BLaER1 treated with 17β-estradiol and CSF1 and Interleukin-3, amounts not matched to agents 10 nM and 100 nM (cell line): ENCODE measurements at regions not wholly inside any gene's neighbourhood (a gene's known extent, or its start where the extent isn't known, plus 50 kb on each side); places are given as distances from the start of the nearest gene placed in this dataset.

Source experiments
- H3K27ac ChIP-seq, 11 experiments: shearing (Covaris generic); formaldehyde crosslinking; 2 replicates each; pipeline ENCODE4 v1.8.1; 2022
- H3K27me3 ChIP-seq, 11 experiments: shearing (Covaris generic); formaldehyde crosslinking; 2 replicates each; pipeline ENCODE4 v1.8.1; 2022
- H3K36me3 ChIP-seq, 11 experiments: shearing (Covaris generic); formaldehyde crosslinking; 2 replicates each; pipeline ENCODE4 v1.8.1; 2022
- H3K4me1 ChIP-seq, 10 experiments: shearing (Covaris generic); formaldehyde crosslinking; 2 replicates each; pipeline ENCODE4 v1.8.1; 2022
- H3K4me2 ChIP-seq, 11 experiments: shearing (Covaris generic); formaldehyde crosslinking; 2 replicates each; pipeline ENCODE4 v1.8.1; 2022
- H3K4me3 ChIP-seq, 10 experiments: shearing (Covaris generic); formaldehyde crosslinking; 2 replicates each; pipeline ENCODE4 v1.8.1; 2022
- H3K9ac ChIP-seq, 11 experiments: shearing (Covaris generic); formaldehyde crosslinking; 2 replicates each; pipeline ENCODE4 v1.8.1; 2022
- H3K9me3 ChIP-seq, 11 experiments: shearing (Covaris generic); formaldehyde crosslinking; replicated peaks in 1 of 11; 2 replicates each; pipeline ENCODE4 v1.8.1; 2022
- H4K20me1 ChIP-seq, 11 experiments: shearing (Covaris generic); formaldehyde crosslinking; 2 replicates each; pipeline ENCODE4 v1.8.1; 2022
- Cebpa-rat ChIP-seq, 11 experiments: shearing (Covaris generic); IDR thresholded peaks; 2 replicates each; pipeline ENCODE4 v1.8.1; 2022

DNA sequence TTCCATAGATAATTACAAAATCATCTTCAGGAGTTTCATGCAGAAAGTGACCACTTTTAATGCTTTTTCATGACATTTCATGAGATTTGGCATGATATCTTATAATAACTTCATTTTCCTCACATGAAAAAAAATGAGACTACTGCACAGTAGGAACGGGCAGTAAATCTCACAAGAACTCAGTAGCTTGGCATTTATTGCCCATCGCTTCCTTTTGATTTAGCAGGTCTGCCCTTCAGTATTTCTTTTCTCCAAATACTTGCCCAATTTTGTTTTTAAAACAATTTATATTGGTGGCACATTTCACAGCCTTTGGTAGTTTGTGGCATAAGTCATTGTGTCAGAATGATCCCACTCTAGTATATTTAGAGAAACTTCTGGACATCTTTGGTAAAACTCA, 711.8 kb upstream of the CHD1 start:
- Histone ChIP-seq H3K4me2 (no peak overlapping the region), H3K27ac (no peak overlapping the region), H3K27me3 (no peaks in the 10 kb centered on the region), H3K9me3 (peaks cover 0 to 6% (median 0%) of the 10 kb centered on the region in 11 experiments; a peak in 1 of 22 replicates), H3K4me3 (no peak overlapping the region), H4K20me1 (no peaks in the 10 kb centered on the region), H3K9ac (no peak overlapping the region), H3K36me3 (no peaks in the 10 kb centered on the region), H3K4me1 (no peaks in the 10 kb centered on the region)
- TF ChIP-seq Cebpa-rat (IDR thresholded peaks at IDR 0.05), result no peak

GRCh38 chr5:99639905-99640304, 711.1 kb upstream of the CHD1 start:
- Histone ChIP-seq H3K9ac (no peak overlapping the region), H3K36me3 (no peaks in the 10 kb centered on the region), H3K27ac (no peak overlapping the region), H4K20me1 (no peaks in the 10 kb centered on the region), H3K4me3 (no peak overlapping the region), H3K4me2 (no peak overlapping the region), H3K4me1 (no peaks in the 10 kb centered on the region), H3K27me3 (no peaks in the 10 kb centered on the region), H3K9me3 (peaks cover 0 to 6% (median 0%) of the 10 kb centered on the region in 11 experiments; a peak in 1 of 22 replicates)
- no peak for TF ChIP-seq Cebpa-rat (IDR thresholded peaks at IDR 0.05)

DNA sequence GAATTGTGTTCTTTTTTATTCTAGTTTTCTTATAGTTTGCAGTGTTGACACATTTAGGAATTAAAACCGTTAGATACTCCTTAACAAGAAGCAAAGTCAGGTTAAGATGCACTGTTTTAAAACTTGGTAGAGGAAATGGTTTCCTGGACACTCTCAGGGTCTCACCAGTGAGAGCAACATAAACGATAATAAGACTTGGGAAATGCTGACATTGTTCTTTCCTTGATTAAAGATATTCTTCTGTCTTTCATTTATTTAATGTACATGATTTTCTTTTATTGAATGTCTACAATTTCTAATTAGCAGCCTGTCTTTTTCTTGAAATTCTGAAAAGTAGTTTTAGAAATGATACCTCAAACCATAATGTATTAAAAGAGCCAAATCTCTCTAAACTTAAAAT, 707.9 kb upstream of the CHD1 start:
- Histone ChIP-seq H3K9ac (no peak overlapping the region), H3K4me3 (no peak overlapping the region), H3K27me3 (no peaks in the 10 kb centered on the region), H3K36me3 (no peaks in the 10 kb centered on the region), H3K9me3 (no peaks in the 10 kb centered on the region), H3K27ac (no peak overlapping the region), H3K4me2 (no peak overlapping the region), H4K20me1 (no peaks in the 10 kb centered on the region), H3K4me1 (no peaks in the 10 kb centered on the region)
- TF ChIP-seq Cebpa-rat (IDR thresholded peaks at IDR 0.05), result no peak

- H3K4me2 ChIP-seq, result peak overlapping the region in 9 of 11 experiments; percentile 35 to 72 (median 60); a peak in 18 of 22 replicates
Observed at GRCh38 chr5:99621772-99622681, 693.2 kb upstream of the CHD1 start.

GRCh38 chr5:99617335-99617734, 688.5 kb upstream of the CHD1 start:
- Histone ChIP-seq H3K4me3 (no peak overlapping the region), H3K27ac (no peak overlapping the region), H3K4me1 (peaks cover 0 to 17% (median 8%) of the 10 kb centered on the region in 10 experiments; a peak in 19 of 20 replicates), H3K9me3 (no peaks in the 10 kb centered on the region), H3K36me3 (no peaks in the 10 kb centered on the region), H3K9ac (no peak overlapping the region), H4K20me1 (no peaks in the 10 kb centered on the region), H3K27me3 (no peaks in the 10 kb centered on the region), H3K4me2 (no peak overlapping the region)
- TF ChIP-seq Cebpa-rat (IDR thresholded peaks at IDR 0.05), result no peak

More at GRCh38 chr5:99621772-99622681, 693.2 kb upstream of the CHD1 start:
- Histone ChIP-seq H3K27me3 (no peaks in the 10 kb centered on the region), H3K9ac (no peak overlapping the region), H3K27ac (peak overlapping the region in 2 of 11 experiments; percentile 7 to 22; a peak in 1 of 22 replicates), H3K36me3 (no peaks in the 10 kb centered on the region), H3K4me3 (no peak overlapping the region), H4K20me1 (no peaks in the 10 kb centered on the region), H3K4me1 (peaks cover 0 to 11% (median 10%) of the 10 kb centered on the region in 10 experiments; a peak in 15 of 20 replicates), H3K9me3 (peaks cover 0 to 18% (median 11%) of the 10 kb centered on the region in 11 experiments; a peak in 15 of 22 replicates)
- no peak for TF ChIP-seq Cebpa-rat (IDR thresholded peaks at IDR 0.05)

DNA sequence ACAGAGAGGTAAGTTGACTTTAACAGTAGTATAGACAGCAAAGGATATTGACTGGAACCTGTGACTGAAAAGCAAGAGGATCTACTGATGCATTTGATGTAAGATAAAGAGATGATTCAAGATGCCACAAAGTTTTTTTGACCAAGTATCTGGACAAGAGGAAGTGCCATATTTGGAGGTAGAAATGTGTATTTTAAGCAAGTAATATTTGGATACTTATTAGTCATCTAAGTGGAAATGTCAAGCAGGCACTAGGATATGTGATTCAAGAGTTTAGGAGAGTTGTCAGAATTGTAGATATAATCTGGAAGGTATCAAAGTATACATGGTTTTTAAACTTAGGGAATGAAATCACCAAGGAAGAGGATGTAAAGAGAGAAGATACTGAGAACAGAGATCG, 686.1 kb upstream of the CHD1 start:
- H3K4me3 ChIP-seq, result no peak overlapping the region
- no peak for TF ChIP-seq Cebpa-rat (IDR thresholded peaks at IDR 0.05)
- H3K4me2 ChIP-seq, result peak overlapping the region in 1 of 11 experiments; percentile 18; a peak in 2 of 22 replicates
- no peaks in the 10 kb centered on the region for H3K27me3 ChIP-seq
- H3K27ac ChIP-seq, result no peak overlapping the region
- H4K20me1 ChIP-seq, result no peaks in the 10 kb centered on the region
- H3K9me3 ChIP-seq, result no peaks in the 10 kb centered on the region
- H3K4me1 ChIP-seq, result peaks cover 0 to 11% (median 0%) of the 10 kb centered on the region in 10 experiments; a peak in 5 of 20 replicates
- no peaks in the 10 kb centered on the region for H3K36me3 ChIP-seq
- H3K9ac ChIP-seq, result no peak overlapping the region

DNA sequence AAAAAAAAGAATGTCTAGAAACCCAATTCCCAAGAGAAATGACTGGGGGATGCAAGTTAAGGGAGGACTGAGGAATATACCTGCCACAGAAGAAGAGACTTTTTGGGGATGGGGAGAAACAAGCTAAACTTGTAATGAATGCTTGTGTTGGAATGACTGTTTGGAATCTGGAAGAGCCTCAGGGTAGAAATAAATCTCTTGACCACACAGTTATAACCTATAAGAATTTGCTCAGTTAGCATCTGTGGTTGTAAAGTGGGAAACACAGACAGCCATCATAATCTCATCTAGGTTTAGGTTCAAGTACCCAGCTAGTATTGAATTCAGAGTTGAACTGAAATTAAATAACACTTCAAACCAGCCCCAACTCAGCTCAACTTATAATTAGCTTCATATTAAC, 678.3 kb upstream of the CHD1 start:
- Histone ChIP-seq H3K36me3 (no peaks in the 10 kb centered on the region), H4K20me1 (no peaks in the 10 kb centered on the region), H3K27me3 (no peaks in the 10 kb centered on the region), H3K4me3 (no peak overlapping the region), H3K27ac (peak overlapping the region in 8 of 11 experiments; percentile 88 to 98 (median 95); a peak in 17 of 22 replicates), H3K4me2 (peak overlapping the region in 6 of 11 experiments; percentile 59 to 82 (median 72); a peak in 11 of 22 replicates), H3K9me3 (peaks cover 0 to 11% (median 8%) of the 10 kb centered on the region in 11 experiments; a peak in 14 of 22 replicates), H3K4me1 (peaks cover 35 to 61% (median 42%) of the 10 kb centered on the region in 10 experiments), H3K9ac (peak overlapping the region in 6 of 11 experiments; percentile 69 to 82 (median 80); a peak in 8 of 22 replicates)
- no peak for TF ChIP-seq Cebpa-rat (IDR thresholded peaks at IDR 0.05)

DNA sequence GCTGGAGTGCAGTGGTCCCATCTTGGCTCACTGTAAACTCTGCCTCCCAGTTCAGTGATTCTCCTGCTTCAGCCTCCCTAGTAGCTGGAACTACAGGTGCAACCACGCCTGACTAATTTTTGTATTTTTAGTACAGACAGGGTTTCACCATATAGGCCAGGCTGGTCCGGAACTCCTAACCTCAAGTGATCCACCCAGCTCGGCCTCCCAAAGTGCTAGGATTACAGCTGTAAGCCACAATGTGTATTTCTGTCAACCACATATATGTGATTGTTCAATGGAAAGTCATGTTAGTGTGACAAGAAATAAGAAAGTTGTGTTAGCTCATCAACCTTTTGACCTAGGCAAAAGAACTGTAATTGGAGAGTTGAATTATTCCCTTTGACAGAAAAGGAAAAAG, 677.1 kb upstream of the CHD1 start:
- H4K20me1 ChIP-seq, result no peaks in the 10 kb centered on the region
- peak overlapping the region; percentile 59 to 82 (median 66) for H3K4me2 ChIP-seq
- no peaks in the 10 kb centered on the region for H3K36me3 ChIP-seq
- TF ChIP-seq Cebpa-rat (IDR thresholded peaks at IDR 0.05), result peak in 8 of 11 experiments; percentile 40 to 92 (median 82); a peak in 14 of 22 replicates
- H3K9ac ChIP-seq, result peak overlapping the region in 9 of 11 experiments; percentile 36 to 82 (median 75); a peak in 17 of 22 replicates
- peak overlapping the region; percentile 10 to 98 (median 93); a peak in 20 of 22 replicates for H3K27ac ChIP-seq
- peaks cover 45 to 73% (median 53%) of the 10 kb centered on the region in 10 experiments for H3K4me1 ChIP-seq
- H3K4me3 ChIP-seq, result peak overlapping the region in 1 of 10 experiments; percentile 15; a peak in 2 of 20 replicates
- H3K9me3 ChIP-seq, result peaks cover 0 to 11% (median 8%) of the 10 kb centered on the region in 11 experiments; a peak in 14 of 22 replicates
- H3K27me3 ChIP-seq, result no peaks in the 10 kb centered on the region

- Histone ChIP-seq H3K36me3 (no peaks in the 10 kb centered on the region), H3K27ac (peak overlapping the region in 10 of 11 experiments; percentile 77 to 98 (median 94); a peak in 18 of 22 replicates), H3K27me3 (no peaks in the 10 kb centered on the region), H3K9me3 (peaks cover 0 to 12% (median 4%) of the 10 kb centered on the region in 11 experiments; a peak in 4 of 22 replicates), H3K4me1 (peaks cover 36 to 54% (median 49%) of the 10 kb centered on the region in 10 experiments), H3K9ac (peak overlapping the region in 1 of 11 experiments; percentile 52; a peak in 1 of 22 replicates), H3K4me3 (no peak overlapping the region), H3K4me2 (peak overlapping the region in 7 of 11 experiments; percentile 4 to 91 (median 71); a peak in 12 of 22 replicates), H4K20me1 (no peaks in the 10 kb centered on the region)
- TF ChIP-seq Cebpa-rat (IDR thresholded peaks at IDR 0.05), result no peak
Observed at GRCh38 chr5:99600952-99601351, 672.1 kb upstream of the CHD1 start.
